Ammon's horn (tissue), 1 donor: ENCODE measurements at regions not wholly inside any gene's neighbourhood (a gene's known extent, or its start where the extent isn't known, plus 50 kb on each side); places are given as distances from the start of the nearest gene placed in this dataset.

ENCODE experiments used
- DNase-seq: peaks from one replicate; pipeline ENCODE4 v3.0.0-alpha.2; 2016; ENCODE audit warnings: low spot score

- peak; percentile 52 for DNase-seq
Observed at GRCh38 chr16:81185416-81185815, 53.1 kb upstream of the BCO1 start.

- no peak for DNase-seq
Observed at GRCh38 chr16:81181013-81181720, 57.3 kb upstream of the BCO1 start.

GRCh38 chr16:81180578-81180977 is 57.9 kb upstream of the BCO1 start:
- DNase-seq = no peak

GRCh38 chr16:81179219-81179618 is 59.3 kb upstream of the BCO1 start:
- no peak for DNase-seq

- no peak for DNase-seq
Observed at GRCh38 chr16:81175325-81175891, 63.1 kb upstream of the BCO1 start.

- no peak for DNase-seq
Observed at GRCh38 chr16:81174644-81175324, 63.7 kb upstream of the BCO1 start.

- no peak for DNase-seq
Observed at GRCh38 chr16:81172769-81173658, 65.5 kb upstream of the BCO1 start.

GRCh38 chr16:81170824-81171223 is 67.7 kb upstream of the BCO1 start:
- DNase-seq = no peak

GRCh38 chr16:81168406-81168805 is 70.1 kb upstream of the BCO1 start:
- no peak for DNase-seq

- no peak for DNase-seq
Observed at GRCh38 chr16:81167851-81168250, 70.6 kb upstream of the BCO1 start.

- DNase-seq = no peak
Observed at GRCh38 chr16:81166417-81167300, 70.5 kb upstream of the GCSH start.

GRCh38 chr16:81165411-81166097 is 69.4 kb upstream of the GCSH start:
- DNase-seq = no peak

- DNase-seq = no peak
Observed at GRCh38 chr16:81164958-81165357, 68.8 kb upstream of the GCSH start.

- DNase-seq = no peak
Observed at GRCh38 chr16:81164481-81164880, 68.3 kb upstream of the GCSH start.

GRCh38 chr16:81163671-81164070 is 67.5 kb upstream of the GCSH start:
- DNase-seq = no peak

GRCh38 chr16:81158964-81159363 is 62.8 kb upstream of the GCSH start:
- peak; percentile 86 for DNase-seq

GRCh38 chr16:81155769-81156168 is 59.6 kb upstream of the GCSH start:
- no peak for DNase-seq

- peak; percentile 27 for DNase-seq
Observed at GRCh38 chr16:81151648-81152310, 55.6 kb upstream of the GCSH start.

GRCh38 chr16:81149614-81150013 is 53.4 kb upstream of the GCSH start:
- no peak for DNase-seq

GRCh38 chr16:81148277-81148676 is 52.1 kb upstream of the GCSH start:
- no peak for DNase-seq
